HEK293T (cell line): ENCODE measurements at regions not wholly inside any gene's neighbourhood (a gene's known extent, or its start where the extent isn't known, plus 50 kb on each side); places are given as distances from the start of the nearest gene placed in this dataset.

Source experiments
- CTCF ChIA-PET: fragments of 350-600 bp; formaldehyde crosslinking; extraction: SDS; loops from one replicate; lab custom pipeline; 2021; ENCODE audit warnings: antibody characterized with exemption, inconsistent platforms; lab: Yijun Ruan, JAX
- POLR2A ChIA-PET: fragments of 350-600 bp; formaldehyde crosslinking; extraction: SDS; loops from one replicate; lab custom pipeline; 2020; ENCODE audit warnings: antibody characterized with exemption, inconsistent platforms; lab: Yijun Ruan, JAX
- DNase-seq: peaks from one replicate; pipeline ENCODE4 v3.0.0; 2012; ENCODE audit warnings: mixed read lengths; ENCODE audit errors: extremely low spot score
- ARNT ChIP-seq: fragments of 450-650 bp; IDR thresholded peaks from 2 replicates; pipeline ENCODE4 v1.6.1; 2017; ENCODE audit warnings: mild to moderate bottlenecking
- BHLHE40 ChIP-seq: fragments of 450-650 bp; IDR thresholded peaks from 2 replicates; pipeline ENCODE4 v1.6.1; 2016; ENCODE audit warnings: mild to moderate bottlenecking, moderate library complexity, borderline replicate concordance
- CTBP1 ChIP-seq: fragments of 450-650 bp; IDR thresholded peaks from 2 replicates; pipeline ENCODE4 v1.6.1; 2016; ENCODE audit warnings: borderline replicate concordance
- ELF4 ChIP-seq: fragments of 450-650 bp; IDR thresholded peaks from 2 replicates; pipeline ENCODE4 v1.6.1; 2017; ENCODE audit warnings: antibody characterized with exemption
- FOXA1 ChIP-seq: fragments of 450-650 bp; IDR thresholded peaks from 2 replicates; pipeline ENCODE4 v1.6.1; 2016; ENCODE audit warnings: mild to moderate bottlenecking
- FOXK2 ChIP-seq: fragments of 450-650 bp; IDR thresholded peaks from 2 replicates; pipeline ENCODE4 v1.6.1; 2016; ENCODE audit warnings: mild to moderate bottlenecking
- FOXM1 ChIP-seq: fragments of 450-650 bp; IDR thresholded peaks from 2 replicates; pipeline ENCODE4 v1.6.1; 2017; ENCODE audit warnings: mild to moderate bottlenecking, borderline replicate concordance
- HDGF ChIP-seq: fragments of 450-650 bp; IDR thresholded peaks from 2 replicates; pipeline ENCODE4 v1.6.1; 2017; ENCODE audit warnings: antibody characterized with exemption, borderline replicate concordance
- L3MBTL2 ChIP-seq: fragments of 450-650 bp; conservative IDR thresholded peaks from 2 replicates; pipeline ENCODE4 v1.6.1; 2016; ENCODE audit warnings: mild to moderate bottlenecking
- LEF1 ChIP-seq: fragments of 450-650 bp; IDR thresholded peaks from 2 replicates; pipeline ENCODE4 v1.6.1; 2017; ENCODE audit warnings: mild to moderate bottlenecking, borderline replicate concordance
- NFRKB ChIP-seq: fragments of 450-650 bp; IDR thresholded peaks from 2 replicates; pipeline ENCODE4 v1.6.1; 2016; ENCODE audit warnings: mild to moderate bottlenecking, moderate library complexity
- PKNOX1 ChIP-seq: fragments of 450-650 bp; IDR thresholded peaks from 2 replicates; pipeline ENCODE4 v1.6.1; 2016
- SP1 ChIP-seq: fragments of 450-650 bp; IDR thresholded peaks from 2 replicates; pipeline ENCODE4 v1.6.1; 2017
- SUZ12 ChIP-seq: fragments of 450-650 bp; IDR thresholded peaks from 2 replicates; pipeline ENCODE4 v1.6.1; 2016; ENCODE audit warnings: mild to moderate bottlenecking
- TARDBP ChIP-seq: fragments of 450-650 bp; IDR thresholded peaks from 2 replicates; pipeline ENCODE4 v1.6.1; 2016
- ZNF384 ChIP-seq: fragments of 450-650 bp; IDR thresholded peaks from 2 replicates; pipeline ENCODE4 v1.6.1; 2016

- TF ChIP-seq PKNOX1 (no peak), BHLHE40 (no peak), HDGF (no peak), LEF1 (no peak), NFRKB (no peak), TARDBP (no peak), SUZ12 (no peak), ELF4 (no peak), FOXM1 (no peak), FOXA1 (no peak), FOXK2 (no peak), ZNF384 (no peak), SP1 (no peak), ARNT (no peak), L3MBTL2 (no peak), CTBP1 (no peak)
- CTCF ChIA-PET: no interaction called here
- no peak for DNase-seq
- POLR2A ChIA-PET: no interaction called here
Measured at GRCh38 chr3:135915206-135915605, 50.3 kb upstream of the PPP2R3A start.
